ENCODE measurements at regions not wholly inside any gene's neighbourhood (a gene's known extent, or its start where the extent isn't known, plus 50 kb on each side); places are given as distances from the start of the nearest gene placed in this dataset.

DNA sequence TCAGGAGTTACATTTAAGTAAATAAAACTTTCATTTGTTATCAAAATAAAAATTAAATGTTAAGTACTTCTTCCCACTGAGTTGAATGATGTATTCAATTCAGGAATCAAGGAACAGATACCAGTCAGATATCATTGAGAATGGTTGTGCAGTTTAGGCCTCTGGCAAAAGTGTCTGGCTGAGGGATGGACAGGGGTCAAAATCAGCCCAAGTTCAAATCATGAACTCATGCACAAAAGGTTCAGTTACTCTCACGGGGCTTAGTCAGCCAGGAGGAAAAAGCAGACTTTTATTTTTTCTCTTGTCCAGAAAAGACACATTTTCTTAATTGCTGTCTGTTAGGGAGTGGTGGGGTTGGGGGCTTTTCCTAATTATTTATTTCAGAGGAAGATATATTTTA is 166.3 kb downstream of the RASSF9 start:
- no peak for DNase-seq (ENCODE audit: low read depth in 2 of 2)

GRCh38 chr12:85672436-85672835 is 163.8 kb downstream of the RASSF9 start:
- no peaks in the 10 kb centered on the region for H3K36me3 ChIP-seq (ENCODE audit: control insufficient read depth, insufficient read depth, low read length)
- no peaks in the 10 kb centered on the region for H3K9me3 ChIP-seq (ENCODE audit: control insufficient read depth, insufficient read depth, low read depth, low read length)
- H3K9ac ChIP-seq (ENCODE audit: insufficient read depth, low read length): no peak overlapping the region
- TF ChIP-seq EZH2 (IDR thresholded peaks at IDR 0.05; ENCODE audit: low read length, missing control alignments) (no peak), CTCF (conservative IDR thresholded peaks at IDR 0.05 in 1 of 2, IDR thresholded peaks at IDR 0.05 in 1 of 2; ENCODE audit: low read depth in 1 of 2, low read length in 2 of 2) (no peak)
- H3K79me2 ChIP-seq (ENCODE audit: control insufficient read depth, insufficient read depth, low read length): no peaks in the 10 kb centered on the region
- no peaks in the 10 kb centered on the region for H3K4me1 ChIP-seq (ENCODE audit: control insufficient read depth, extremely low read depth, insufficient read depth, low read length)
- no peak for DNase-seq (ENCODE audit: low read depth in 2 of 2)
- H3K27ac ChIP-seq (ENCODE audit: insufficient read depth, low read length): no peak overlapping the region
- H3K27me3 ChIP-seq (ENCODE audit: control insufficient read depth, insufficient read depth, low read length): no peaks in the 10 kb centered on the region
- no peak overlapping the region for H3K4me2 ChIP-seq (ENCODE audit: extremely low read depth, insufficient read depth, low read length)
- H2AFZ ChIP-seq (ENCODE audit: low read length): no peak overlapping the region
- no peaks in the 10 kb centered on the region for H4K20me1 ChIP-seq (ENCODE audit: control insufficient read depth, extremely low read depth, insufficient read depth, low read length)
- no peak overlapping the region for H3K4me3 ChIP-seq (replicated peaks in 1 of 4; ENCODE audit: control extremely low read depth in 1 of 4, insufficient read depth in 1 of 4, low read depth in 3 of 4, low read length in 4 of 4)

More for the DNA sequence above, 166.3 kb downstream of the RASSF9 start:
- H3K9me3 ChIP-seq (ENCODE audit: control insufficient read depth, insufficient read depth, low read depth, low read length): no peaks in the 10 kb centered on the region
- no peak overlapping the region for H3K4me2 ChIP-seq (ENCODE audit: extremely low read depth, insufficient read depth, low read length)
- no peak overlapping the region for H2AFZ ChIP-seq (ENCODE audit: low read length)
- no peaks in the 10 kb centered on the region for H3K36me3 ChIP-seq (ENCODE audit: control insufficient read depth, insufficient read depth, low read length)
- no peaks in the 10 kb centered on the region for H4K20me1 ChIP-seq (ENCODE audit: control insufficient read depth, extremely low read depth, insufficient read depth, low read length)
- no peaks in the 10 kb centered on the region for H3K27me3 ChIP-seq (ENCODE audit: control insufficient read depth, insufficient read depth, low read length)
- H3K4me1 ChIP-seq (ENCODE audit: control insufficient read depth, extremely low read depth, insufficient read depth, low read length): no peaks in the 10 kb centered on the region
- no peak overlapping the region for H3K27ac ChIP-seq (ENCODE audit: insufficient read depth, low read length)
- no peaks in the 10 kb centered on the region for H3K79me2 ChIP-seq (ENCODE audit: control insufficient read depth, insufficient read depth, low read length)
- no peak overlapping the region for H3K4me3 ChIP-seq (replicated peaks in 1 of 4; ENCODE audit: control extremely low read depth in 1 of 4, insufficient read depth in 1 of 4, low read depth in 3 of 4, low read length in 4 of 4)
- TF ChIP-seq CTCF (conservative IDR thresholded peaks at IDR 0.05 in 1 of 2, IDR thresholded peaks at IDR 0.05 in 1 of 2; ENCODE audit: low read depth in 1 of 2, low read length in 2 of 2) (no peak), EZH2 (IDR thresholded peaks at IDR 0.05; ENCODE audit: low read length, missing control alignments) (no peak)
- no peak overlapping the region for H3K9ac ChIP-seq (ENCODE audit: insufficient read depth, low read length)

DNA sequence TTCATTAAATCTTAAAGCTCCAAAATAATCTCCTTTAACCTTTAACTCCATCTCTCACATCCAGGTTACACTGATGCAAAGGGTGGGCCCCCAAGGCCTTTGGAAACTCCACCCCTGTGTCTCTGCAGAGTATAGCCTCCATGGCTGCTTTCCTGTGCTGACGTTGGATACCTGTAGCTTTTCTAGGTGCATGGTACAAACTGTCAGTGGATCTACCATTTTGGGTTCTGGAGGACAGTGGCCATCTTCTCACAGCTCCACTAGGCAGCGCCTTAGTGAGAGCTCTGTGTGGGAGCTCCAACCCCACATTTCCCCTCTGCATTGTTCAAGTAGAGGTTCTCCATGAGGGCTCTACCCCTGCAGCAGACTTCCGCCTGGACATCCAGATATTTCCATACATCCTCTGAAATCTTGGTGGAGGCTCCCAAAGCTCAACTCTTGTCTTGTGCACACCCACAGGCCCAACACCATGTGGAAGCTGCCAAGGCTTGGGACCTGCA is 162.2 kb downstream of the RASSF9 start:
- Histone ChIP-seq H3K27ac (ENCODE audit: insufficient read depth, low read length) (no peak overlapping the region), H2AFZ (ENCODE audit: low read length) (no peak overlapping the region), H3K4me2 (ENCODE audit: extremely low read depth, insufficient read depth, low read length) (no peak overlapping the region), H3K4me3 (replicated peaks in 1 of 4; ENCODE audit: control extremely low read depth in 1 of 4, insufficient read depth in 1 of 4, low read depth in 3 of 4, low read length in 4 of 4) (no peak overlapping the region), H3K9me3 (ENCODE audit: control insufficient read depth, insufficient read depth, low read depth, low read length) (no peaks in the 10 kb centered on the region), H3K27me3 (ENCODE audit: control insufficient read depth, insufficient read depth, low read length) (no peaks in the 10 kb centered on the region), H3K36me3 (ENCODE audit: control insufficient read depth, insufficient read depth, low read length) (no peaks in the 10 kb centered on the region), H4K20me1 (ENCODE audit: control insufficient read depth, extremely low read depth, insufficient read depth, low read length) (no peaks in the 10 kb centered on the region), H3K9ac (ENCODE audit: insufficient read depth, low read length) (no peak overlapping the region), H3K79me2 (ENCODE audit: control insufficient read depth, insufficient read depth, low read length) (no peaks in the 10 kb centered on the region), H3K4me1 (ENCODE audit: control insufficient read depth, extremely low read depth, insufficient read depth, low read length) (no peaks in the 10 kb centered on the region)
- TF ChIP-seq CTCF (conservative IDR thresholded peaks at IDR 0.05 in 1 of 2, IDR thresholded peaks at IDR 0.05 in 1 of 2; ENCODE audit: low read depth in 1 of 2, low read length in 2 of 2) (no peak), EZH2 (IDR thresholded peaks at IDR 0.05; ENCODE audit: low read length, missing control alignments) (no peak)
- no peak for DNase-seq (ENCODE audit: low read depth in 2 of 2)
